Activated CD8-positive, alpha-beta memory T cell treated with anti-CD3 and anti-CD28 coated beads, Interleukin-2, amount 50 U/mL, for 1 hour (primary cell): ENCODE measurements at regions not wholly inside any gene's neighbourhood (a gene's known extent, or its start where the extent isn't known, plus 50 kb on each side); places are given as distances from the start of the nearest gene placed in this dataset.

Source experiments
- DNase-seq: peaks from one replicate; pipeline ENCODE4 v3.0.0-alpha.2; 2020; ENCODE audit errors: extremely low read depth

GRCh38 chr2:217273162-217273561 is 413.3 kb upstream of the TNP1 start:
- DNase-seq, result no peak

DNA sequence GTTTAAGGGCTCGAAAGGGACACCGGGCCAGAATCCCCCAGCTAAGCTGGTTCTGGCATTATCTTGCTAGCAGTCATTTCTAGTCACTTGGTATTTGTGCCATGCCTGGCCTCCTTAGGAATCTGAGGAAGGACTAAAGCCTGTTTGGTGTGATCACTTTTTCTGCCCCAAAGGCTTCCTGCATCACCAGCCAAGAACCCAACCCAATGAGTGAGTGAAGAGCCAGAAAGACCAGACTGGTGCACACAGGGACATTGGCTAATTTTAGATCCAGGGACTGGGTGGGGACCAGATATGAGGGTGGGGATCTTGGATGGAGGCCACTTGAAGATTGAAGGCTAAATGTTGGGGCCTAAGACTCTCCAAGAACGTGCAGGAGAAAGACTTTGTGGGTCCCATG is 411.9 kb upstream of the TNP1 start:
- DNase-seq, result no peak

DNA sequence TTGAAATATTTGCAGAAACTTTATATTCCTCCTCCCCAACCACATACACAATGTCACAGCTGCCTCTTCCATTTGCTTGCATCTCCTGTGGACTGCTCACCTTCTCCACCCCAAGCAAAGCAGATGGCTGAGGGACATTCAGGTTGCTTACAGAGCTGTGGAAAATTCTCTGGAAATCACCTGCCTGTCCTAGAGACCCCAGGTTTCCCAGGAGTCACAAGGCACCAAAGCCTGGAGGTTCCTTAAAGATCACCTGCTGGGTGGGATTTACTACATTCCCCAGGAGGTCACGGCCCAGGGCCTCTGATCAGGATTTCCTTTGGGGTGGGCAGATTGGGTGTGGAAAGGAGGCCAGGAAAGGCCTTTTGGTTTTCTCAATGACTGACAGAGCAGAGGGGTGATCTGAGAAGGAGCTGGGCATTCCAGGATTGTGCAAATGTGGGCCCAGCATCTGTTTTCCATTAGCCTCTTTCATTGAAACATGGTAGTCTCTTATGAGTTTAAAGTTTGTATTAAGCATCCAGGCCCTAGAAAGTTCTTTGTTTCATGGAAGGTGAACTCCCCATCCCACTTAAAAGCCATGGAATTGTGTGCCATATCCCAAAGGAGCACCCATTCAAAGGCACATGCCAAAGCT is 410.7 kb upstream of the TNP1 start:
- no peak for DNase-seq

DNA sequence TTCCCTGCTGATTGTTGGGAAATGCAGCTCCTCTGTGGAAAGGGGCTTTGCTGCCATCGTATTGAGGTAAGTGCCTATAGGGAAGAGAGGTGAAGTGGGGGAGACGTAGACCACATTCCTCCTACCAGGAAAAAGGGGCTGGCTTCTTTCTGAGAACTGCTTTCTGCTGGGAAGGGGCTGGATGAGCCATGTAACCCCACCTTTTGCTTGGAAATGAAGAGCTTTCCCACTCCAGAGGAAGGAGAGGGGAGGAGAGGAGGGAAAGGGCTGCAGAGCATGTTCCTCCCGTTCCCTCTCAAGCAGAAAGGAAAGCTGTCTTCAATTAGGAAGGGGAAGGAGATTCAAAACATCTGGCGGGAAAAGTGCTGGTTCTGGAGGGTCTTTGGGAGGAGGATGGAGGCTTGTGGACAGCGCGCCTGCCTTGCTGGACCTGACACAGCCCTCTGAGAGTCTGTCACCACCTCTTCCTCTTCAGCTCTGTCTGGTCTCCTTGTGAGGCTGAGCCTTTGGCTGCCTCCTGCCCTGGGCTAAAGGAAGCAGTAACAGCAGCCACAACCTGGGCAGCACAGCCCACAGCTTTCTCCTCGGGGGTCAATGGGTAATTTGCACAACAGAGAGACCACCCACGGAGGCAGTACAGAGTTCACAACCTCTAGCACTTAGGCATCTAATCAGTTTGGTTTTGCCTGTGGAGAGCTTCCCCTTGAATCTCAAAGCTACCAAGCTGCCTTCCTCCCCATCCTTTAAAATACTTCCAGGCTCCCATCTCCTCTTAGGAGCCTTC is 410.0 kb upstream of the TNP1 start:
- DNase-seq, result no peak

GRCh38 chr2:217268978-217269377 is 409.1 kb upstream of the TNP1 start:
- no peak for DNase-seq

- DNase-seq, result no peak
Measured at GRCh38 chr2:217267758-217268157, 407.9 kb upstream of the TNP1 start.

DNA sequence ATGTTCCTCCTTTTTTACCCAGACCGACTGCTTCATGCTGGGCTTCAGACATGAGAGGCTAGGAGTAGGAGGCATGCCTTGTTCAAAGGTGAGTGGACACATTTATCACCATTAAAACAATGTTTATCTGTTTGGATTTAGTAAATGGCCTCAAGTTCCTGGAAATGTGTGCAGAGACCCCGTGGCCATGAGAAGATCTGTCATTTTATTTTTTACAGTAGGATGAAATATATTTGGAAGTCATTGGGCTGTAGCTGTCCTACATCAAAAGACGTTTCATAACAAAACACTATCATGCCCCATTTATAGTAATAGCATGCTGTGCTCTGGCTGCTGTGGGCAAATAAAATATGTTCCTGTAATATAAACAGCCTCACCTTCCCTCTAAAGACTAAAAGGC is 403.9 kb upstream of the TNP1 start:
- DNase-seq, result no peak

DNA sequence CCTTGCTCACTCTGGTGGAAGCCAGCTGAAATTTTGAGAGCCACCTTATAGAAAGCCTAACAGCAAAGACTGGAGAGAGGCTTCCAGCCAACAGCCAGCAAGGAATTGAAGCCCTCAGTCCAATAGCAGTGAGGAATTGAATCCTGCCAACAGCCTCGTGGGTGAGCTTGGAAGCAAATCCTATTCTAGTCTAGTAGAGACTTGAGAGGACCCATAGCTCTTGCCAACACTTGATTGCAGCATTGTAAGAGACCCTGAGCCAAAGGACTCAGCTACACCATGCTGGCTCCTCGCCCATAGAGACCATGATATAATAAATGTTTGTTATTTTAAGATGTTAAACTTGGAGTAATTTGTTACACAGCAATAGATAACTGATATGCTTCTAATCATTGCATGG is 403.0 kb upstream of the TNP1 start:
- DNase-seq, result no peak

GRCh38 chr2:217261452-217261851 is 401.6 kb upstream of the TNP1 start:
- no peak for DNase-seq

- DNase-seq, result no peak
Measured at GRCh38 chr2:217260441-217261115, 400.7 kb upstream of the TNP1 start.

- DNase-seq, result no peak
Measured at GRCh38 chr2:217258170-217258569, 398.3 kb upstream of the TNP1 start.

- DNase-seq, result no peak
Measured at GRCh38 chr2:217256251-217256650, 396.4 kb upstream of the TNP1 start.

GRCh38 chr2:217254111-217254510 is 394.2 kb upstream of the TNP1 start:
- DNase-seq, result no peak

DNA sequence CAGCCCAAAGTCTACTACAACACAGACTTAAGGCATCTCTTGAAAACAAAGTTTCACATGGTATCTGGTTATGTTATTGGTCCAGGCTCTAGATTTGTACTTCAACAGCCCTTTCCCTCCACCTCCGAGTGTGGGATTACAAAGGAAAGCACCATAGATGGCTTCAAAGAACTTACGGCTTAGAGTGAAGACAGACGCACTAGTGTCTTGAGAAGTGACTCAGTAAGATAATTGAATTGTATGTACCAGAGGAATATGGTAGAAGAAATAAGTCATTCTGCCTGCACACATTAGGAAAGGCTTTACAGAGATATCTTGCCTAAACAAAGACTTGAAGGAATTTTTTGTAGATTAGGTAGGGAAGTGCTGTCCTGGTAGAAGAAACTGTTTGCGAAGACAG is 392.3 kb upstream of the TNP1 start:
- DNase-seq, result no peak

DNA sequence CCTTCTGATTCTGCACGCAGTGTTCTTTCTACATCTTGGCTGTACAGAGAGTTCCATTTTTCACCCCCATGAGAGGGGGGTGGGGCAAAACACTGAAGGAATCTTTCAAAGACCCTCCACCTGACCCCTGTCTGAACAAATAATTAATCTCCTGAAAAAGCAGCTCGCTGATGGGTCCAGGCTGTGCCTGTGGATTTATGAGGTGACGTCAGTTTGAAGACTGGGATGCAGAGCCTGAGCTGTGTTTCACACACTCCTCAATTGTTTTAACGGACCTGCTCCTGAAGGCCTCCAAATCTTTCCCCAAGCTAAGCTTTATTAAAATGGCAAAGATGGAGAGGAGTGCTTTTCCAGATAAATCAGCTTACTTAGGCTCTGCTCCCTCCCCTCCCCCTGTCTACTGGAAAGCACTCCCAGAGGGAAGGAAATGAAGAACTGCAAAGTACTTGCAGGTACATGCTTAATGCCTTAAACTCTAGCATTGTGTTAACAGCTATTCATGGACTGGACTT is 390.2 kb upstream of the TNP1 start:
- no peak for DNase-seq

DNA sequence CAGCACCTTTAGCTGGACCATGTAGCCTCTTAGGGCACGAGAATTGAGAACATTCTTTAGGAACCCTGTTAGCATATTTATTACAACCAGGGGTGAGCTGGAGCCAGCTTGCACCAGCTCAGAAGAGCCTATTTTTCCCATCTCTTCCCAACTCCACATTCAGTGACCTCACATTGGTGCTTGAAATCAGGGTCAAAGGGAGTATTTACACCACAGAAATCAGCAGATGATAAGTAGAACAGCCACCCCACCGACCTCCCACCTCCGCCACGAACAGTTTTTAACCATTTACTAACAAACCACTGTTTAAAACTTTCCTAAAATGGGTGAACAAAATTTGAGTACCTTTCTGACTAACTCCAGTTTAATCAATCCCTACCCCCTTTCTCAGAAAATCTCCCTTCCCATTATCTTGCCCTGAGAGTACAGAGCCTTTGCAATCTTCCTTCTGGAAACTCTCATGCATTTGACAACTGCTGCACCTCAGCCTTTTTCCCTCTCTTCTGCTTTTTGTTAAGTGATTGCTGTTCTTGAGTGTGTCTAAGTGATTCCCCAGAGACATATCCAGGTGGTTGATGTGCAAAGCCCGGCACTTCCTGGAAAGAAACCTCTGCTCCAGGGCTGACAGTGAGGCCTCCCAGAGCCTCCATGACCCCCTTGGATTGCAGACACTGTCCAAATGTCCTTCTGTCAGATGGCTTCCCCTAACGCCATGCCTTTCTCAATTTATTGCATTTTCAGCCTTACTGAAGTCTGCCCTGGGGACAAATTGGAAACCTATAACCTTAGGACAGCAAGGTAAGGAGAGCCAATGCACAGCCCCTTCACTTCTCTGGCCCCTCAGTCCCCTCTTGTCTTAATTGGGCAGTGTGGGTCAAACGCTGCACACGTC is 389.5 kb upstream of the TNP1 start:
- DNase-seq, result no peak

- DNase-seq, result no peak
Measured at GRCh38 chr2:217248312-217248935, 388.6 kb upstream of the TNP1 start.

GRCh38 chr2:217247476-217247875 is 387.6 kb upstream of the TNP1 start:
- DNase-seq, result no peak

- DNase-seq, result no peak
Measured at GRCh38 chr2:217246108-217246507, 386.2 kb upstream of the TNP1 start.

DNA sequence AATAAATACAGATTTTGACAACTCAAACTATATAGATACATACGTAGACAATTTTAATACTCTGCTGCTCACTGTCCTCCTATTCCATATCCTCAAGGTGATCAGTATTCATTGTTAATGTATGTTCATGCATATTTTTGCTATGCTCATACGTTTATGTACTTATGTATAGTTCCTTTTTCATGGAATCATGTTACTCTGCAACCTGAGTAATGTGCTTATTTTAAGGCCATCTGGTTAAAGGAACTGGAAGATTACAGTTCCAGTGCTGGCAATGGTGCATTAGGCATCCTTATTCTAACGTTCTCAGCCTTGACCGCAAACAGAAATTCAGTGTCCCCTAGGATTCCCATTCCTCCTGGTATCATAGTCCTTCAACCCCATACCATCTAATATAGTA is 385.0 kb upstream of the TNP1 start:
- DNase-seq, result no peak

DNA sequence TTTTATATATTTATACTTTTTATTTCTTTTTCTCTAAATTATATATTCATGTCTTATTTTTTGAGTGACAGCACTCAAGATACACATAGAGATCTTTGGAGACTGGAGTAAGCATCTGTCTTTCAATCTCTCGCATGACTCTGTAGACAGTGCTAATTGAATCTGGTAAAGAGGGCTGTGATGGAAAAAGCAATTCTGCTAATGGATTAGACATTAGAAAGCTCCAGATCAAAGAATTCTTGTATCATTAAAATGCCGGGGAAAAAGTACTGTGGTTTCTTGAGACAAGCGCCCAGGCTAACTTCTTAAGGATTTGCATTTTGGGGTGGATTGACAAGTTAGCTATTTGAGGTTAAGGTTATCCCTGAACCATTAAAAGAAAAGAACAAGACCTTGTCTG is 383.1 kb upstream of the TNP1 start:
- no peak for DNase-seq
